GM12878 (cell line): ENCODE measurements at regions not wholly inside any gene's neighbourhood (a gene's known extent, or its start where the extent isn't known, plus 50 kb on each side); places are given as distances from the start of the nearest gene placed in this dataset.

ENCODE experiments used
- BRCA1 ChIP-seq: IDR thresholded peaks from 2 replicates; pipeline ENCODE4 v1.6.1; 2011; ENCODE audit warnings: low read depth, low read length, improper control_type of control experiment
- E4F1 ChIP-seq: fragments of 450-650 bp; IDR thresholded peaks from 2 replicates; pipeline ENCODE4 v1.6.1; 2018; ENCODE audit warnings: borderline replicate concordance, mild to moderate bottlenecking; ENCODE audit not compliant: partially characterized antibody
- MEF2A ChIP-seq: IDR thresholded peaks from 2 replicates; pipeline ENCODE4 v1.6.1; 2011; ENCODE audit warnings: low read depth, mild to moderate bottlenecking, low read length, moderate library complexity; ENCODE audit not compliant: insufficient read depth
- MXI1 ChIP-seq: fragments of 150-350 bp; IDR thresholded peaks from 2 replicates; pipeline ENCODE4 v1.6.1; 2011; ENCODE audit warnings: low read depth, mild to moderate bottlenecking, inconsistent platforms, low read length, improper control_type of control experiment
- PAX8 ChIP-seq: fragments of 450-650 bp; IDR thresholded peaks from 2 replicates; pipeline ENCODE4 v1.6.1; 2017; ENCODE audit warnings: mild to moderate bottlenecking, moderate library complexity
- PML ChIP-seq: IDR thresholded peaks from 2 replicates; pipeline ENCODE4 v1.6.1; 2012; ENCODE audit warnings: low read length, inconsistent platforms
- RAD21 ChIP-seq: IDR thresholded peaks from 2 replicates; pipeline ENCODE4 v1.6.1; 2011; ENCODE audit warnings: mild to moderate bottlenecking, low read depth, low read length, moderate library complexity; ENCODE audit not compliant: insufficient read depth
- RBBP5 ChIP-seq: fragments of 200-600 bp; sonication (generic); conservative IDR thresholded peaks from 2 replicates; pipeline ENCODE4 v1.6.1; 2016
- SIN3A ChIP-seq: IDR thresholded peaks from 2 replicates; pipeline ENCODE4 v1.6.1; 2012; ENCODE audit warnings: low read depth, low read length, improper control_type of control experiment
- ZNF687 ChIP-seq: fragments of 450-650 bp; IDR thresholded peaks from 2 replicates; pipeline ENCODE4 v1.6.1; 2017; ENCODE audit warnings: mild to moderate bottlenecking, moderate library complexity
- TF ChIP-seq, protein P1 (sequence below): fragments of 450-650 bp; IDR thresholded peaks from 2 replicates; pipeline ENCODE4 v1.6.1; 2017; ENCODE audit warnings: low read depth, mild to moderate bottlenecking, moderate library complexity

GRCh38 chr22:34299496-34299895 is 379.2 kb upstream of the LARGE1 start (continued):
- no peak for TF ChIP-seq ZNF687
- TF ChIP-seq MXI1, result no peak
- TF ChIP-seq E4F1, result no peak
- no peak for TF ChIP-seq PAX8
- no peak for TF ChIP-seq RAD21
- TF ChIP-seq, protein P1, sequence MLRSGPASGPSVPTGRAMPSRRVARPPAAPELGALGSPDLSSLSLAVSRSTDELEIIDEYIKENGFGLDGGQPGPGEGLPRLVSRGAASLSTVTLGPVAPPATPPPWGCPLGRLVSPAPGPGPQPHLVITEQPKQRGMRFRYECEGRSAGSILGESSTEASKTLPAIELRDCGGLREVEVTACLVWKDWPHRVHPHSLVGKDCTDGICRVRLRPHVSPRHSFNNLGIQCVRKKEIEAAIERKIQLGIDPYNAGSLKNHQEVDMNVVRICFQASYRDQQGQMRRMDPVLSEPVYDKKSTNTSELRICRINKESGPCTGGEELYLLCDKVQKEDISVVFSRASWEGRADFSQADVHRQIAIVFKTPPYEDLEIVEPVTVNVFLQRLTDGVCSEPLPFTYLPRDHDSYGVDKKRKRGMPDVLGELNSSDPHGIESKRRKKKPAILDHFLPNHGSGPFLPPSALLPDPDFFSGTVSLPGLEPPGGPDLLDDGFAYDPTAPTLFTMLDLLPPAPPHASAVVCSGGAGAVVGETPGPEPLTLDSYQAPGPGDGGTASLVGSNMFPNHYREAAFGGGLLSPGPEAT, result no peak
- TF ChIP-seq SIN3A, result no peak
- no peak for TF ChIP-seq PML
- no peak for TF ChIP-seq RBBP5
- no peak for TF ChIP-seq BRCA1
- no peak for TF ChIP-seq MEF2A
- TF ChIP-seq, all 136 proteins: peak for 0
